A673 (cell line): ENCODE measurements at regions not wholly inside any gene's neighbourhood (a gene's known extent, or its start where the extent isn't known, plus 50 kb on each side); places are given as distances from the start of the nearest gene placed in this dataset.

Experiments
- BruUV-seq: library from RNA; stranded (reverse); fragments of 400-500 nt; replicated peaks from 2 replicates; lab custom pipeline; 2021; lab: Mats Ljungman, UMichigan
- CTCF ChIA-PET: fragments of 300-600 bp; sonication (Branson Sonifier 250); formaldehyde crosslinking; loops from one replicate; lab custom pipeline; 2022; ENCODE audit warnings: antibody characterized with exemption; lab: Charles Lee
- POLR2A ChIA-PET: fragments of 300-600 bp; sonication (Branson Sonifier 250); formaldehyde crosslinking; loops from one replicate; lab custom pipeline; 2022; ENCODE audit warnings: antibody characterized with exemption; ENCODE audit not compliant: low non-redundant PET; lab: Charles Lee
- DNase-seq: peaks from one replicate; pipeline ENCODE4 v3.0.0-alpha.2; 2015; ENCODE audit warnings: low spot score
- H3K27ac ChIP-seq: fragments of 200-600 bp; sonication (generic); 2 replicates; pipeline ENCODE4 v1.5.1; 2016; ENCODE audit warnings: mixed run types, low read depth, mild to moderate bottlenecking, mixed read lengths, antibody characterized with exemption, low read length; ENCODE audit not compliant: poor library complexity, severe bottlenecking
- H3K27me3 ChIP-seq: fragments of 200-600 bp; sonication (generic); replicated peaks from 2 replicates; pipeline ENCODE4 v1.6.1; 2017; ENCODE audit warnings: mixed run types, low read depth, mild to moderate bottlenecking, mixed read lengths, antibody characterized with exemption, low read length; ENCODE audit not compliant: insufficient read depth, poor library complexity
- H3K36me3 ChIP-seq: fragments of 200-600 bp; sonication (generic); 2 replicates; pipeline ENCODE4 v1.6.1; 2016; ENCODE audit warnings: mixed run types, mild to moderate bottlenecking, mixed read lengths, antibody characterized with exemption, low read length; ENCODE audit not compliant: insufficient read depth, poor library complexity, severe bottlenecking
- H3K4me1 ChIP-seq: fragments of 200-600 bp; sonication (generic); 2 replicates; pipeline ENCODE4 v1.6.1; 2017; ENCODE audit warnings: mixed run types, mild to moderate bottlenecking, mixed read lengths, antibody characterized with exemption, low read length; ENCODE audit not compliant: insufficient read depth, poor library complexity, severe bottlenecking
- H3K4me3 ChIP-seq: fragments of 200-600 bp; sonication (generic); 2 replicates; pipeline ENCODE4 v1.5.1; 2016; ENCODE audit warnings: low read depth, mixed run types, mild to moderate bottlenecking, mixed read lengths, low read length; ENCODE audit not compliant: poor library complexity, severe bottlenecking
- H3K9me3 ChIP-seq: fragments of 200-600 bp; sonication (generic); 2 replicates; pipeline ENCODE4 v1.6.1; 2016; ENCODE audit warnings: mixed run types, low read depth, mild to moderate bottlenecking, mixed read lengths, antibody characterized with exemption, low read length; ENCODE audit not compliant: poor library complexity, severe bottlenecking
- CTCF ChIP-seq: fragments of 300-800, 200-600 bp; sonication (generic); conservative IDR thresholded peaks from 2 replicates; pipeline ENCODE4 v1.5.1; 2017; ENCODE audit warnings: low read depth, mild to moderate bottlenecking, antibody characterized with exemption, low read length, moderate library complexity, mixed read lengths
- EZH2 ChIP-seq: fragments of 200-600 bp; sonication (generic); IDR thresholded peaks from 2 replicates; pipeline ENCODE4 v1.6.1; 2017; ENCODE audit warnings: borderline replicate concordance, low read depth, mild to moderate bottlenecking, mixed read lengths, antibody characterized with exemption, low read length; ENCODE audit not compliant: poor library complexity, severe bottlenecking
- intact Hi-C: fragments of 100-400 bp; cut with micrococcal nuclease; formaldehyde crosslinking; loops from one replicate; pipeline ENCODE4 v1.10.0; 2022; ENCODE audit not compliant: unreplicated experiment

DNA sequence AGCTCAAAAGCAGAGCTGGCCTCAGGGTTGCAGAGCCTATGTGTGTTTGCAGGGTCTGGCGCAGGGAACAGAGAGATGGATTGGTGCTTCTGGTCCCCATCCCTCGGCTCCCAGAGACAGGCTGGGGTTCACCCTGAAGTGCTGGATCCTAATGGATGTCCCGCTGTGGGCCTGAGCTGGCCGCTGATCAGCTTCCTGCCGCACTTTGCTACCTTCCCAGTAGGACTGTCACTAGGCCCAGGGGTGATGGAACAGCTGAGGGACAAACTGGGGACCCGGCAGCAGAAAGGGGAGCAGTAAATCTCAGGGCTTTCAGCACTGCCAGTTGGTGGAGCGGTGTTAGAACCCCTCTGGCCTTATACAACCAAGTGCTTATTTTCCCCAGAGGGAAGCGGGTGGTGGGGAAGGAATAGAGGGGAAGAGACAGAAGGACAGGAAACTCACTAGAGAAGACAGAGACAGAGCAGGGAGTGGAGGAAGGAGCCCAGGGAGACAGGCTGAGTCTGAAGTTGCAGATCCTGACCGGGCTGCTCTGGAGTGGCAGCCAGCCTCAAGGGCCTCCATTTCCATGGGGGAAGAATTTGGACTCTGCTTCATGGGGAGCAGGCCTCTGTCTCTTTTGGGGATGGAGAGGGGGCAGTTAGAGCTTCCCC is 78.6 kb downstream of the MRM1 start:
- intact Hi-C loops = no loop called here
- CTCF ChIA-PET = interaction anchor here (0.6 kb wide), 1 partner anchor 10 kb away, joined by 4 read pairs; no protein-coding TSS in a partner anchor
- Histone ChIP-seq H3K4me1 (no peaks in the 10 kb centered on the region), H3K27ac (no peak overlapping the region), H3K36me3 (no peaks in the 10 kb centered on the region), H3K9me3 (no peaks in the 10 kb centered on the region), H3K4me3 (no peak overlapping the region), H3K27me3 (no peaks in the 10 kb centered on the region)
- TF ChIP-seq EZH2 (no peak), CTCF (no peak)
- POLR2A ChIA-PET = no interaction called here
- BruUV-seq = no TSS peak
- DNase-seq = no peak

DNA sequence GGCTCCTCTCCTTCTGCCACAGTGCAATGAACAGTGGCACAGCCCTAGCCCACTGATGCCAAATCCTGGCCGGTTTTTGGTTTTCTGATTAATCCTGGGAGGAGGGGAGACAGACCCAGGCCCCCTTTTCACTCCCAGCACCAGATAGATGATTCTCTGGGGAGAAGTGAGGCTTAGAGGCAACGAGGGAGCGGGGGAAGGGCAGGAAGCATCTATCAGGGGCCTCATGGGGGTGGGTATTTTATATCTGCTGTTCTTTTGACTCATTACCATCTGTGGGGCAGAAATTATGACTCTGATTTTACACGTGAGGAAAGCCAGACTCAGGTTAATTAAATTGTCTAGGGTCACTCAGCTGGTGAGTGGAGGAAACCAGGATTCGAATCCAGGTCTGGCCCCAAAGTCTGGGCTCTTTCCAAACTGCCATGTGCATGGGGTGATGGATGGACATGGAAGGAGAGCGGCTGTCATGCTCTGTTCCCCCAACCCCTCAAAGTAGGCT is 79.4 kb downstream of the MRM1 start:
- Histone ChIP-seq H3K27ac (no peak overlapping the region), H3K9me3 (no peaks in the 10 kb centered on the region), H3K27me3 (no peaks in the 10 kb centered on the region), H3K36me3 (no peaks in the 10 kb centered on the region), H3K4me3 (no peak overlapping the region), H3K4me1 (no peaks in the 10 kb centered on the region)
- BruUV-seq = no TSS peak
- intact Hi-C loops = no loop called here
- POLR2A ChIA-PET = no interaction called here
- no peak for DNase-seq
- CTCF ChIA-PET = no interaction called here
- no peak for TF ChIP-seq EZH2
- no peak for TF ChIP-seq CTCF

DNA sequence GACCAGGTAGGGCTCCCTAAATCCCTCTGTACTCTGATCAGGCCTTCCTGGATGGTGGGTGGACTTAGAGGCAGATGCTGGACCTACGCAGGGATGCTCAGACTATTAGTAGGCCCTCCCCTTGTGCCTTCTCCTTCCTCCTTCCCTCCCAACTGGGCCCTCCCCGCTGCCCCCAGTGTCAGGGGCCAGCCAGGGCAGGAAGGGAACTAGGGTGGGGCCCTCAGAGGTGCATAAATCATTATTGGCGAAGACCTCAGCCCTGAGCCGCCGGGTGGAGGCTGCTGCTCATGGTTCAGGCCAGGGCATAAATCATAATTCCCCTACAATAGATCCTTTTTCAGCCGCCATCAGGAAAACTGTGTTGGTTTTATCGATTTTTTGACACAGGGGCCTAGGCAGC is 81.4 kb downstream of the MRM1 start:
- Histone ChIP-seq H3K9me3 (no peaks in the 10 kb centered on the region), H3K4me3 (no peak overlapping the region), H3K4me1 (no peaks in the 10 kb centered on the region), H3K27me3 (no peaks in the 10 kb centered on the region), H3K36me3 (no peaks in the 10 kb centered on the region), H3K27ac (no peak overlapping the region)
- TF ChIP-seq EZH2 = no peak
- TF ChIP-seq CTCF = no peak
- BruUV-seq = no TSS peak
- intact Hi-C loops = no loop called here
- no peak for DNase-seq
- POLR2A ChIA-PET = no interaction called here
- CTCF ChIA-PET = no interaction called here
